HEK293 (cell line): ENCODE measurements at regions not wholly inside any gene's neighbourhood (a gene's known extent, or its start where the extent isn't known, plus 50 kb on each side); places are given as distances from the start of the nearest gene placed in this dataset.

ENCODE experiments used
- CTCF ChIP-seq: fragments of 450-650 bp; formaldehyde crosslinking; IDR thresholded peaks from 2 replicates; pipeline ENCODE4 v1.5.1; 2016; ENCODE audit warnings: missing biosample characterization, missing genetic modification characterization
- PRDM1 ChIP-seq: fragments of 450-650 bp; formaldehyde crosslinking; IDR thresholded peaks from 2 replicates; pipeline ENCODE4; 2016; ENCODE audit warnings: missing biosample characterization, missing genetic modification characterization
- YY1 ChIP-seq: fragments of 450-650 bp; formaldehyde crosslinking; IDR thresholded peaks from 2 replicates; pipeline ENCODE4 v1.5.1; 2018; ENCODE audit warnings: missing biosample characterization, missing genetic modification characterization
- ZBTB44 ChIP-seq: fragments of 450-650 bp; IDR thresholded peaks from 2 replicates; pipeline ENCODE4 v1.5.1; 2018; ENCODE audit warnings: missing biosample characterization, mild to moderate bottlenecking, missing genetic modification characterization
- ZFP41 ChIP-seq: fragments of 450-650 bp; formaldehyde crosslinking; IDR thresholded peaks from 2 replicates; pipeline ENCODE4 v1.5.1; 2016; ENCODE audit warnings: missing biosample characterization, missing genetic modification characterization, borderline replicate concordance
- ZNF292 ChIP-seq: fragments of 450-650 bp; formaldehyde crosslinking; IDR thresholded peaks from 2 replicates; pipeline ENCODE4 v1.5.1; 2016; ENCODE audit warnings: low read depth, missing biosample characterization, missing genetic modification characterization, borderline replicate concordance
- ZNF302 ChIP-seq: fragments of 450-650 bp; formaldehyde crosslinking; IDR thresholded peaks from 2 replicates; pipeline ENCODE4 v1.5.1; 2016; ENCODE audit warnings: missing biosample characterization, missing genetic modification characterization, low read depth
- ZNF423 ChIP-seq: fragments of 450-650 bp; formaldehyde crosslinking; IDR thresholded peaks from 2 replicates; pipeline ENCODE4 v1.5.1; 2016; ENCODE audit warnings: missing biosample characterization, missing genetic modification characterization
- ZNF776 ChIP-seq: fragments of 450-650 bp; formaldehyde crosslinking; IDR thresholded peaks from 2 replicates; pipeline ENCODE4 v1.5.0; 2017; ENCODE audit warnings: missing biosample characterization, missing genetic modification characterization, borderline replicate concordance

- no peak for TF ChIP-seq CTCF (tag by site-specific recombination)
- no peak for TF ChIP-seq ZNF292 (tag by site-specific recombination)
- TF ChIP-seq ZFP41 (tag by site-specific recombination), result no peak
- TF ChIP-seq ZNF423, result no peak
- TF ChIP-seq ZNF776, result no peak
- no peak for TF ChIP-seq PRDM1
- TF ChIP-seq YY1, result no peak
- no peak for TF ChIP-seq ZNF302
- no peak for TF ChIP-seq ZBTB44 (tag by site-specific recombination)
These were observed 563.3 kb upstream of the SYNCRIP start for GRCh38 chr6:86205980-86206379.
